ENCODE measurements at regions not wholly inside any gene's neighbourhood (a gene's known extent, or its start where the extent isn't known, plus 50 kb on each side); places are given as distances from the start of the nearest gene placed in this dataset.

GRCh38 chr11:92475819-92476218 lies 251.2 kb downstream of the FAT3 start:
- TF ChIP-seq CTCF (IDR thresholded peaks at IDR 0.05) (no peak), POLR2A (IDR thresholded peaks at IDR 0.05) (no peak)

Measured in Peyer's patch (tissue), 4 donors.